GM18867 (cell line): ENCODE measurements at regions not wholly inside any gene's neighbourhood (a gene's known extent, or its start where the extent isn't known, plus 50 kb on each side); places are given as distances from the start of the nearest gene placed in this dataset.
A peak's percentile ranks its signal among the peaks of the same experiment; 100 is the strongest.
"Not testable (repeated sequence)": the region's sequence is repeated elsewhere in the genome, so short reads cannot be mapped to it uniquely, and the experiment has no call there.

ENCODE experiments used
- ATAC-seq: cut with Tn5 transposase; IDR thresholded peaks from one replicate; pipeline ENCODE4 v1.9.1; 2021; ENCODE audit warnings: mild to moderate bottlenecking, moderate library complexity; ENCODE audit not compliant: unreplicated experiment

DNA sequence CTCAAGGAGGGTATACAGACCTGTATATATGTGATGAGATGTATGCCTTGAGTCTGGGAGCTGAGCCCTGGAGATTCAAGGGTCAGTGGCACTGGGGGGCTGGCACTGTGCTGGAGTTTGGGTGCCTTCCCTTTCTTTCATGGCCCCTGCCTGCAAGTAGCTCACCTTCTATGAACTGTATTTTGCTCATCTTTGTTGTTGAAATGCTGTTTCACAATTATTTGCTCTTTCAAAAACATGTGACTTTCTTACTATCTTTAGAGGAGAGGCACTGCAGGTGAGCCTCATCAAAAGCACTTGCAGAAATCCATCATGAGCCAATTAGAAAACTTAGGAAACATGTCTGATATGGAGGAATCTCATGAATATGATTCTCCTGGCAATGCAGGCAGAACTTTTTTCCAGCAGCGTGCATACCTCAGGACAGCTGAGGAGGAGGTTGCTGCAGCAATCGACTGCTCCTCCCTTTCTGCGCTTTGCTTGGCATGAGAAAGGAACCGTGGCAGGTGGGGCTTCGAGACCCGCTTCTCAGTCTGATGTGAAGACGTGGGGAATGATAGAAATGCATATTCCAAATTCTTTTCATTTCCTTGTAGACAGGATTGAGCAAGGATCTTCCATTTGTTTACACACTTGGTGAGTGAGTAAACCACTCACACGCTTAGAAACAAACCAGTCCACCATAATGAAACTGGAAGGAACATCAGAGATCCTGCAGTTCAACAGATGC, 178.4 kb upstream of the E2F8 start:
- no peak for ATAC-seq

DNA sequence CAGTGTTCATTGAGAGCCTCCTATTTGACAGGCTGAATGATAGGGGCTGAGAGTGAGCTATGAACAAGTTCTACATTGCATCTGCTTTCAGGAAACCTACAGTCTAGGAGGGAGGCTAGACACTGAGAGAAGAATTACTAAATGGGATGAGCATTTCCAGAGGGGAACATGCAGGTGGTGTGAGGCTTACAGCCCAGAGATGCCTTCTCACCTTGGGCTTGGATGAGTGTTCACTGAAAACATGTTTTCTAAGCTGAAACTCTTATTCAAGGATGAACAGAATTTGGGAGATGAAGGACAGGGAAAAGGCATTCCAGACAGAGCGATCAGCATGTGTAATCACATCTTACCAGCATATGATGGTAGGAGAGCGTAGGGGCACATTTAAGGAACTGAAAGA, 177.5 kb upstream of the E2F8 start:
- no peak for ATAC-seq

DNA sequence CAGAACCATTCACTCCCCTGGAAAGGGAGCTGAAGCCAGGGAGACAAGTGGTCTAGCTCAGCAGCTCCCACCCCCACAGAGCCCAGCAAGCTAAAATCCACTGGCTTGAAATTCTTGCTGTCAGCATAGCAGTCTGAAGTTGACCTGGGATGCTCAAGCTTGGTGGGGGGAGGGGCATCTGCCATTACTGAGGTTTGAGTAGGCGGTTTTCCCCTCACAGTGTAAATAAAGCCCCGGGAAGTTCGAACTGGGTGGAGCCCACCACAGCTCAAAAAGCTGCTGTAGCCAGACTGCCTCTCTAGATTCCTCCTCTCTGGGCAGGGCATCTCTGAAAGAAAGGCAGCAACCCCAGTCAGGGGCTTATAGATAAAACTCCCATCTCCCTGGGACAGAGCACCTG, 171.3 kb upstream of the E2F8 start:
- ATAC-seq: not testable (repeated sequence)

DNA sequence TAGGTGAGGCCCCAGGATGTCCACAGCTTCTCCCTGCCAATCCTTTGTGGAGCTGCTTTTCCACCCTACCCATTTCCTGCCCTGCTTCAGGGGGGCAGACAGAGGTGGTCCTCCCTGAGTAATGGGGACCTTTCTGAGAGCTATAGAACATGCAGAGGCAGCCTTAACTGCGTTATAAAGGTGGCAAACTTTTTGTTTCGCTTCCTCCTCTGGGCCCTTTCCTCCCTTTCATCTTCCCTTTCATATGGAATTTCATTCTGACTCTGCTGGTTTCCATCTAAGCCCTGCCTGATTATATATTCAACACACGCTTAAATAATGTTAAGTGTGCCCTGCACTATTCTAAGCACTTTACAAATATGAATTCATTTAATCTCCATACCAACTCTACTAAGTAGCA, 169.3 kb upstream of the E2F8 start:
- ATAC-seq: peak; percentile 71

DNA sequence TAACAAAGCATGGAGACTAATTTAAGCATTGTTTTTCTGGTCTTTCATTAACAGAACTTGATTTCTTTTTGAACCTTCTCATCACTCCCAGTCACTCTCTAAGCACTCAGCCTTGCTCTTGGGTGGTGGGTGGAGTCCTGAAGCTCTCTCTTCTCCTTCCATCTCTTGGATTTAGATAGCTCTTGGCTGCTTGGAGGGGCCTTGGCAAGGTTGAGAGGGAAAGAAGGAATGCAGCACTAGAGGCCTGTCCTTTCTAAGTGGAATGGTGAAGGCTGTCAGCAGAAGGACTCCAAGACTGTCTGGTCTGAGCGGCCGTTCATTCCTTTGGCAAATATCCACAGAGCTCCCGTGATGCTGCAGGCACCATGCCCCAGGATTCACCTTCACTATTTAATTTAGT, 168.6 kb upstream of the E2F8 start:
- no peak for ATAC-seq

DNA sequence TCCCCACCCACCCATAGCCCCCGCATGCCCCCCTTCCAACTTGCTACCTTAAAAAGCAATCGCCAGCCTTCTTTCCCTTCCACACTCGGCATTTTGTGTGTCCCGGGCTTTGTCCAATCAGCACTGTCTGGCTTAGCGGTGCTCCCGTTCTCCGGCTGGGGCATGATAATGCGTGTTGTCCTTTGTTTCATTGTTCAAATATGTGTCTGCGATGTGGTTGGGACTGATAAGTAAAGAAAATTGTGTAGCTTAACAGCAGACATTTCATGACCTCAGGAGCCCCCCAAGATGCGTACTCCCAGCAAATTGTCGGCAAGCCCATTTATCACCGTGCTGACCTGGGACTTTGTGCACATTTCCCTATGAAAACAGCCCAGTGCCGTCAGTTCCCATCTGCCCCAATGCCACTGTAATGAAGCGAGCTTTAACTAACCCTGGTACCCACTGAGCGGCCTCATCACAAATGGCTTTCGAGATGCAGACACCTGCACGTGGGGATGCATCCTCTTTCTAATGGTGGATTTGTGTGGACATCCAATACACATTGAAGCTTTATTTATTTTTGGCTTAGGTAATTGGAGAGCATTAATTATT, 167.0 kb upstream of the E2F8 start:
- ATAC-seq: no peak

DNA sequence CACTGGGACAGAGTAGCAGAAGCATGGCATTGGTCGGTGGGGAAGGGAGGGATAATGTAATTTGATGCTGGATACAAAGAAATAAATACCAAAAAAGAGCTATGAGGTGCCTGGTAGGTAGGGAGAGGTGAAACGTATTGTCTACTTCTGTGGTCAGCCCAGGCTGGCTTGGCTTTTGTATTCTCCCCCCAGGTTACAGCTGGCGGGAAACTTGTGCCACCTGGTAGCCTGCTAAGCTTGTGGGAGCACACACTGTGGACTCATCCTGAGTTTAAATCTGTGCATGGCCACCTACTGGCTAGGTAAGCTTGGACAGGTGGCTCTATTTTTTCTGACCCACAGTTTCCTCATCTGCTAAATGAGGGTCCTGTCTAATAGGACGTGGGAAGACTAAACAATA, 165.2 kb upstream of the E2F8 start:
- ATAC-seq: no peak

DNA sequence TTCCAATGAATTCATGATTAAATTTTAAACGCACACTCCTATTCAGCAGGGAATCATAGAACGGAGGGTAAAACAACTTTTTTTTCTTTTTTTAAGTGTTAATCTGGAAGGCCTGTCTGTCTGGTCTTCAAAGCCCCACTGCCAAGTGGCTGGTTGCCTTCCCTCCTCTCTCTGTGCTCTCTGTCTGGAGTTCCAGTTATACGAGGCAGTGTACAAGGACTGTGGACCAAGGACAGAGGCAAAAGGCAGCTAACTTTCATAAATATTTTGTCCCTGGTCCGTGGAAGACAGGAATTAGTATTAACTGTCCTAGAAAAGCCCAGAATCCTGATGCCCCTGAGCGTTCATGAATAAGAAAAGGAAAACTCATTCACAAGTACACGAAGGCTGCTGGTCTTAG, 164.0 kb upstream of the E2F8 start:
- ATAC-seq: no peak

DNA sequence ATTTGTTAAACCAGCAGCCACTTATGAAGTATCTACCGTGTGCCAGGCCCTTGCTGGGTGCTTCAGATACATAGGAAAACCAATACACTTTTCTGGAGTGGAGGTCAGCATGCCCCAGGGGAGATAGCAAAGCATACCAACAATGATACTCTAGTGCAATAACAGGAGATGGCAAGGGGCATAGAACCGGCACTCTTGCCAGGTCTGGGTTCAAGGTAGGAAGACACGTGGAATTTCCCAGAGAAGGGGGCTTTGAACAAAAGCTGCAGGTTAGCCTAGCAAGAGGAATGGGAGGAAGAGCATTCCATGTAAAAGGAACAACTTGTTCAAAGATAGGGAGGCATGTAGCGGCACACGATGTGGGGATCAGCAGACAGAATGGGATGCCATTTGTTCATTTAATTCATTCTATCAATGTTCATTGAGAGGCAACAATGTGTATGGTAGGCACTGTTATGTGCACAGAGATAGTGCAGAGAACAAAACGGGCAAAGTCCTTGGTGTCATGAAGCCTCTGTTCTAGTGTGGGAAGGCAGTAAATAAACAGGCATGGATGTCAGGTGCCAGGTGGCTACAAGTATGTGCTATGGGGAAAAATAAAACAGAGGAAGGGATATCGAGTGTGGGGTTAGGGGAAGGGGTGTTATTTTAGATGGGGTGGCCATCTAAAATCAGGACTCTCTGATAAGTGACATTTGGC, 162.6 kb upstream of the E2F8 start:
- ATAC-seq: no peak

DNA sequence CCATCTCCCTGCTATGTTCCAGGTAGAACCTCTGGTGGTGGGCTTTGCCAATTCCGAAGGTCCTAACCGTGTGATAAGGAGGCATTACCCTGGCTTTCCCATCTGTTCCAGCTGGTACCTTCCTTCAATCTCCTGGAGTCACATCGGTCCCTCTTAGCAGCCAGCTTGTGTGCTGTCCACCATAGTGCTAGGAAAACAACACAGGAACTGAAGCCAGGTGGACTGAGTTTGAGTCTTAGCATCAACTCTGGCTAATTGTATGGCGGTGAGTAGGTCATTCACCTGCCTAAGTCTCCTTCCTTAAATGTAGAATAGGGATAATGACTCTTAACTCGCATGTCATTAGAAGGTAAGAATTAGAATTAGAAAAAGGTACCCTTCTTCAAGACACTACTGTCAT, 159.6 kb upstream of the E2F8 start:
- ATAC-seq: no peak

DNA sequence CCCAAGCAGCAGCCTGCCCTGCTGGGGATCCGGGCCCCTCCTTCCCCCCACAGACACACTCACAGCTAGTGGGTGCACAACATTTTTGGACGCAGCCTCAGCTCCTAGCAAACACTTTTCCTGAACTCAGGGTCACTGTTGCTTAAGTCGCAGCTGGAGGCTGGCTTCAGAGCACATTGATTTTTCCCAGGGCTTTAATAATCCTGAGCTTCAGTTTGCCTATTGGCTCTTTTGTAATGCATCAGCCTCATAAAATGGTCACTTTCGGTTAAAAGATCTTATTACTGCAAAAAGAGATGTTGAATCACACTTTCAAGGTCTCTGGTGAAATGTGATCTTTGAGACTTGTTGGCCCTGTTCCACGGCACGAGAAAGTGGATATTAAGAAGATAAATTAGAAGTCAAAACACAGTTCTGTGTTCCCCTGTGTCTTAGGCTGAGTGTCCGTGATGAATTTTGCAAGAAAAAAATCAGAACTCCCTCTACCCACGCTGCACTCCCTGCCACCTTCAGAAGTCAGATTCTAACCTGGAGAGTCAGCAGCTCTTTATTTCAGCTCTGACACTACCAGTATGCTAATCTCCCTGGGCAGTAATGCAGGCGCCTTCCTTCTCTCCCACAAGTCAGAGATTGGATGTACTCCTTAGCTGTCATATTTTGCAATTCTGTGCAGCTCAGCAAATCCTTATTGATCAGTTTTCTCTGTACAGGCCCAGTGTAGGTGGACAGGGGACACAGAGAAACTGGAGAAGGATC, 158.2 kb upstream of the E2F8 start:
- ATAC-seq: no peak

DNA sequence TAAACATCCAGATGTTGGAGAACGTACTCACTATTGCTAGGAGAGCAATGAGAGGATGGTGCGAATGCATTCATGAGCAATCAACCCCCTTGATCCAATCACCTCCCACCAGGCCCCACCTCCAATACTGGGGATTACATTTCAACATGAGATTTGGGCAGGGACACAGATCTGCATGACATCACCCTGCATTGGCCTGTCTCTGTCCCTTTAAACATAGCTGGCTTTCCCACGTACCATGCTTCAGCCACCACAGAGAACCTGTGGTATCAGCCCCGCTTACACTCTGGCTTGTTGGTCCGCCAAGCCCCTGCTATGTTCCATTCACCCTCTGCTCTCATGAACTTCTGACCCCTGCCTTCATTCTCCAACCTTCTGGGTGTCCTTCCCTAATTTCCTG, 157.5 kb upstream of the E2F8 start:
- ATAC-seq: no peak

DNA sequence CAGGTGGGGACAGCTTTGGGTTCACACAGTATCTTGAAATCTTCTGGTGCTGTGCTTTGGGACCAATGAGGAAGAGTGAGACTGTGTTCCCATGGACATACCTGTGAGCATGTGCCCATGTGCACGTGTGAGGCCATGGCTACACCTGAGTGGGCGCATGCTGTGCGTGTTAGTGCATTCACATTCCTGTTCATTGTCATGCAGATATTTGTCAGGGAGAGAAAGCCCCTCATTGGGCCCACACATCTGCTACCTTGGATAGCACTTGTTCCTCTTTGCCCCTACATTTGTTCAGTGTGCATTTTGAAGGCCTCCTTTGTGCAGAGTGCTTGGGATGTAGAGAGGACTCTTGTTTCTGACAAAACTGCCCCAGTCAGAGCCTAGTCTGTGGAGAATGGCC, 154.3 kb upstream of the E2F8 start:
- no peak for ATAC-seq

DNA sequence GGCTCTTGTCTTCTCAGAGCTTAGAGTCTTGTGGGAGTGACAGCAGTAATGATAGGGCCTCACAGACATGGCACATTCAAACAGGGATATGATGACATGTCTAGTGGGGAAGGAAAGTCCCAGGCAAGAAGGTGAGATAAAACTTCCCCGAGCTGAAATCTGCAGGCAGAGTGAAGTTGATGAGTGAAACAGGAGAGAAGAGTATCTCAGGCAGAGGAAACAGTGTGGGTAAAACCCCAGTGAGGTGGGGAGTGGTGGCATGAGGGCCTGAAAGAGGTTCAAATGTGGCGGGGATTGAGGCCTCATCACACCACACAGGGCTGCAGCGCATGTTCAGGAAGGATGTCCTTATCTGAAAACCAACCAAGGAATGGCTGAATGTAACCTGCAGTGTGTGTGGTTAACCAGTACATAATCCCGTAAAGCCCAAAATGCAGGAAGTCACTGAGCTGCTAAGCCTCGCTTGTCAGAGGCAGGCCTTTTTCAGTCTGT, 153.8 kb upstream of the E2F8 start:
- ATAC-seq: peak; percentile 72

DNA sequence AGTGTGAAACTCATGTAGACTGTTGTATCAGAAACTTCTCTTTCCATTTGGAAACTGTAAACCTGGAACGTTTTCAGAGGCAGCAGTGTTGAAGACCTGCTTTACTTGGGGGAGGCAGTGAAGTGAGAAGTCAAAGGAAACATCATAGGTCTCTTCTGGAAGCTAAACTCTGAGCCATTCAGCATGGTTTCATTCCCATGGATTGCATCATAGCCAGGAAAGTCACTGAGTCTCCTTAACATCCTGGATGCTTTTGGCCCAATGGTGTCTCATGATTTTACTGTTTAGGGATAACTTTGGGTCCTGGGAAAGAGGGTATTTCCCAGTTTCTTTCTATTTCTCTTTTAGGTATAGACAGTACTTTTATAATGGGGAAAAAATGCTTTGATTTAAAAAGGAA, 153.2 kb upstream of the E2F8 start:
- no peak for ATAC-seq

DNA sequence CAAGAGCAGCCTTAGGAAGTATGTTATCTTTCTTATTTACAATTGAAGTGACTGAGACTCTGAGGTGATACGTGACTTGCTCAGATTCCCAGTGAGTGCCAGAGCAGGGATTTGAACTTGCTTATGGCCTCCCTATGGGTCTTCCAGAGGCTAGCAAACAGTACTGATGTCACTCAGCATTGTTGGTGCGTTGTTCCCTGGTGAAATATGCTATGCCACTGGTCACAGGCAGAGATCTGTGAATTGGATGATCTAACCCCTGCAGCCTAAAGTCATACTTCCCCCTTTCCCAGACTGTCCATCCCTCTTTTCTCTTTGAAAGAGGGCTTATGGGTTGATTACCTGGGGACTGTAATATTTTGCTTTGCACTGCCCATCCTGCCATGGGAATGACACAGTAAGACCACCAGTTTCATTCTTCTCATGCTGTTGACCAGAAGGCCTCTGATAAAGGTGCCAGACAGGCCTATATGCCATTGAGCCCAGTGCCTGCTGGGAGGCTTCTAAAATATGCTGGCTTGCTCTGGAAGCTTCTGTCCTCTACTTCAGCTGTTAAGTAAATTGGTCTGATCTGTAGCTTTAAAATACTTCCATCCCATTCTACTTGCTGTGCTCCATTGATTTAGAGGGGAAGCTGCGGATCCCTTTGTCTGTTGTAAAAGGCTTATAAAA, 152.2 kb upstream of the E2F8 start:
- no peak for ATAC-seq

DNA sequence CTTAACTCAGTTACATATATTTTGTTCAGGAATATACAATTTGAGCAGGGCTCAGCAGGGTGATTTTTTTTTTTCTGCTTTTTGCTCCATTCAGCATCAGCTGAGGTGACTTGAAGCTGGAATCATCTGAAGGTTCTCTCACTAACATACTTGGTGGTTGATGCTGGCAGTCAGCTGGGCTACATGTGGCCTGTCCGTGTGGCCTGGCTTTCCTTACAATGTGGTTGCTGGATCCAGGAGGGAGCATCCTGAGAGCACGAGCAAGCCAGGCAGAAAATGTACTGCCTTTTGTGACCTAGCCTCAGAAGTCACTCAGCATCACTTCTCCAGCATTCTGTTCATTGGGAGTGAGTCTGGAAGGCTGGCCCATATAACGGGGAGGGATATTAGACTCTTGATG, 151.6 kb upstream of the E2F8 start:
- no peak for ATAC-seq

DNA sequence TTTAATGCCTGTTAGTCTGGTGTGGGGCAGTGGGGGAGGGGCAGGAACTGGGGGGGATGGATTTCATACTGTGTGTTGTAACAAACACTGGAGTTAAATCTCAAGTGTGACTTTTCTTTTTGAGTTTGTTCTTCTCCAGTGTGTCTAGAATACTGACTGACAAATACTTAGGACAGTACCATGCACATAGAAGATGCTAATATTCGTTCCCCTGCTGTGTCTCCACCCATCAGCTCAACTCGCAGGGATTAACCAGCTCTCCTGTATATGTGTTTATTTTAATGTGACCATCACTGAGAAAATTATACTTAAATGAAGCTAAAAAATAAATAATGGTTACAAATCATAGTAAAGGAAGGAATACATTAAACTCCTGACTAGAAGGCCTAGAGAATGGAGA, 150.9 kb upstream of the E2F8 start:
- no peak for ATAC-seq

DNA sequence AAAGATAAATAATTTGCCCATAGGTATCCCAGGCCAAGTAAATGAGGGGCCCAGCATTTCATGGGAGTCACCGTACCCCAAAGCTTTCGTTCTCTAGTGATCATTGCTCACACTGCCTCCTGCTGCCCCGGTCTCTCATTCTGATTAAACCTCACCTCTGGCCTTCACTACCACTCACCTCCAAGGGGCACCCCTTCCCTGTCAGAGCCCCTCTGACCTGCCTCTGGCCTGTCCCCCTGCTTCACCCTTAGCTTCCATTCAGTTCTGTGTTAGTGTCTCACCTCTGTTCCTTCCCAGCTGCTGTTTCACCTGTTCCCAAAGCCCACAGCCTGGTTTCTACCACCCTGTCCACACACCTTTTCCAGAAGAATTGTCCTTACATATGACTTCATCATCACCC, 150.3 kb upstream of the E2F8 start:
- no peak for ATAC-seq

DNA sequence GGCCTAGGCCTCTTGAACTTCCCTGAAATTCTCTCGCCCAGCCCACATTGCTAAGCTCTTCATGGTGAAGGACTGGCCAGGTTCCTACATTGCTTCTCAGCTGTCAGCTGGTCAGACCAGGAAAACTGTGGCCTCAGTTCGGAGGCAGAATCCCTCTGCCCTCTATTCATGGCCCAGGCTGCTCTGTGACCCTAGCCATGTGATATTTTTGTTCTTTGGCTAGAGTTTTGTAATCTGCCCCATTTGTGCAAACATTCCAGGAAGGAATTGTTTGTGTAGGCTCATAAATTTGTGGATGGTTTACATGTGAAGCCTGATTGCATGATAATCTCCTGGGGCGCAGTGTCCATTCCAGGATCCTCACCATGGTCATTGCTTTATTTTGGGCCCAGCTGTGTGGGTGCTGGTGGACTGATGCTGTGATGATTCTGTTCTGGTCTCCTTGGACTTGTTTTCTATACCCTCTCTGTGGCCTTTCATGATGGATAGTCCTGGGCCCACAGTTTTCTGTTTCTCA, 149.1 kb upstream of the E2F8 start:
- no peak for ATAC-seq

DNA sequence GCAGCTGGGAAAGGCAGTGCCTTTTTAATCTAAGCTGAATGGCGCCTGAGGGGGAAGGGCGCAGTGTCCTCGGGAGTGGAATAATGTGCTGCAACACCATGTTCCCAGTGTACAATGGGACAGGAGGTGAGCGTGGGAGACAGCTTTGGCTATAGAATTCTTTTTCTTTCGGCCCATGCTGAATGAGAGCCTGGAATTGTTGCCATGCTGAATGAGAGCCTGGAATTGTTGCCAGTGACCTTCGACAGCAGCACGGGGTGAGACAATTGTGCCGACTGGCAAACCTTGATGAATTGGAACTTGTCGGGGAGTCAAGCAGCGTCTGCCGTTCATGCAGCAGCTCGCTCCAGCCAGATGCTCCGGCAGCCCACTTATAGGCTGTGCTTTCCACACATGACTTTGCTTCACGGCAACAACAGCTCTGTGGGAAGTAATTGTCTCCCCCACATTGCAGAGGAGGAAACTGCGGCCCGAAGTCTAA, 141.4 kb upstream of the E2F8 start:
- ATAC-seq: no peak
